Esophagus muscularis mucosa (tissue), 4 donors: ENCODE measurements at regions not wholly inside any gene's neighbourhood (a gene's known extent, or its start where the extent isn't known, plus 50 kb on each side); places are given as distances from the start of the nearest gene placed in this dataset.
A peak's percentile ranks its signal among the peaks of the same experiment; 100 is the strongest.

Source experiments
- DNase-seq: peaks from one replicate; pipeline ENCODE4 v3.0.0-alpha.2; 2017; ENCODE audit errors: extremely low spot score
- H3K27ac ChIP-seq, 4 donors: fragments of 200-600 bp; sonication (generic); replicated peaks in 1 of 4; 1 replicate in 3 of 4; 2 replicates in 1 of 4; pipeline ENCODE4 v1.5.1; 2016 to 2019; ENCODE audit warnings: mild to moderate bottlenecking in 1 of 4
- H3K27me3 ChIP-seq, 4 donors: fragments of 200-600 bp; sonication (generic); one replicate each; pipeline versions ENCODE4 v1.5.1 to v1.6.0; 2016 to 2019
- H3K36me3 ChIP-seq, 4 donors: fragments of 200-600 bp; sonication (generic); one replicate each; pipeline ENCODE4 v1.5.1; 2016 to 2019
- H3K4me1 ChIP-seq, 4 donors: fragments of 200-600 bp; sonication (generic); one replicate each; pipeline ENCODE4 v1.5.1; 2016 to 2019
- H3K4me3 ChIP-seq, 4 donors: fragments of 200-600 bp; sonication (generic); 1 replicate in 2 of 4; 2 replicates in 2 of 4; pipeline ENCODE4 v1.5.1; 2016 to 2019; ENCODE audit warnings: mild to moderate bottlenecking in 4 of 4, moderate library complexity in 1 of 4
- H3K9me3 ChIP-seq, 4 donors: fragments of 200-600 bp; sonication (generic); 1 replicate in 3 of 4; 2 replicates in 1 of 4; pipeline ENCODE4 v1.5.1; 2016 to 2019
- CTCF ChIP-seq, 3 experiments: fragments of 200-600 bp in 2 of 3; fragments of 450-650 bp in 1 of 3; sonication (generic) in 2 of 3; IDR thresholded peaks; one replicate each; pipeline ENCODE4 v1.5.1; 2017 to 2019; ENCODE audit warnings: antibody characterized with exemption in 3 of 3, mild to moderate bottlenecking in 2 of 3, moderate library complexity in 1 of 3
- EP300 ChIP-seq: sonication (generic); formaldehyde crosslinking; IDR thresholded peaks from one replicate; pipeline ENCODE4 v1.6.1; 2017; ENCODE audit warnings: antibody characterized with exemption
- POLR2A ChIP-seq: fragments of 450-650 bp; IDR thresholded peaks from one replicate; pipeline ENCODE4 v1.6.1; 2017; ENCODE audit warnings: antibody characterized with exemption, moderate library complexity, mild to moderate bottlenecking, low read depth
- POLR2AphosphoS5 ChIP-seq, 2 donors: sonication (generic); formaldehyde crosslinking; IDR thresholded peaks; one replicate each; pipeline ENCODE4 v1.6.1; 2017; ENCODE audit warnings: antibody characterized with exemption in 2 of 2
- WGBS: methylation state at CpG from one replicate; pipeline ENCODE4 v1.1.5; 2018; 5-methylcytosine and 5-hydroxymethylcytosine counted together
- intact Hi-C: fragments of 100-400 bp; cut with DNase I; formaldehyde crosslinking; loops from one replicate; pipeline ENCODE4 v1.15.1; 2023

GRCh38 chr3:30129765-30130164, 476.6 kb upstream of the TGFBR2 start:
- intact Hi-C loops = no loop called here

DNA sequence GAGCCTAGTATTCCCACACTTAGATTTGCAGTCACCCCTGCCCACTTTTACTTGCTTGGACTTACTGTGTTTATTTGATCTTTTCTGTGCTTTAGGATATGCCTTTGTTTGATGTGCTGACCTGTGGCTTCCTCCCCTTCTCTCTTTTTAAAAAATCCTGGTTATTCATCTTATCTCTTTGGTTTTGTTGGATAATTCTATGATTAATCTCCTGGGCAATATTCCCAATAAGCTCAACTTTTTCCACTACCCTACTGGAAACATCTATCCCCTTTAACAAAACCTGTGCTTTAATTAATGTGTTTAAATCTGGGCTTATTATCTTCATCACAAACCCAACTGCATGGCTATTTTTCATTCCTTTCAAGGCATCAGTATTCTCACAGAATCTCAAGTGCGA, 476.0 kb upstream of the TGFBR2 start:
- Histone ChIP-seq H3K27ac (no peak overlapping the region), H3K4me3 (no peak overlapping the region), H3K9me3 (no peaks in the 10 kb centered on the region), H3K27me3 (no peaks in the 10 kb centered on the region), H3K4me1 (no peaks in the 10 kb centered on the region), H3K36me3 (no peaks in the 10 kb centered on the region)
- TF ChIP-seq POLR2A (no peak), EP300 (no peak), CTCF (IDR thresholded peaks at IDR 0.05) (no peak), POLR2AphosphoS5 (IDR thresholded peaks at IDR 0.05) (no peak)
- DNase-seq = no peak
- 97% methylated on average over 1 of the region's 1 CpG for WGBS
- intact Hi-C loops = no loop called here

More at GRCh38 chr3:30129765-30130164, 476.6 kb upstream of the TGFBR2 start:
- Histone ChIP-seq H3K36me3 (no peaks in the 10 kb centered on the region), H3K4me1 (no peaks in the 10 kb centered on the region), H3K9me3 (no peaks in the 10 kb centered on the region), H3K27me3 (no peaks in the 10 kb centered on the region), H3K4me3 (no peak overlapping the region), H3K27ac (no peak overlapping the region)
- TF ChIP-seq EP300 (no peak), POLR2AphosphoS5 (IDR thresholded peaks at IDR 0.05) (no peak), POLR2A (no peak), CTCF (IDR thresholded peaks at IDR 0.05) (no peak)
- WGBS = 75% methylated on average over 2 of the region's 2 CpGs
- DNase-seq = no peak

DNA sequence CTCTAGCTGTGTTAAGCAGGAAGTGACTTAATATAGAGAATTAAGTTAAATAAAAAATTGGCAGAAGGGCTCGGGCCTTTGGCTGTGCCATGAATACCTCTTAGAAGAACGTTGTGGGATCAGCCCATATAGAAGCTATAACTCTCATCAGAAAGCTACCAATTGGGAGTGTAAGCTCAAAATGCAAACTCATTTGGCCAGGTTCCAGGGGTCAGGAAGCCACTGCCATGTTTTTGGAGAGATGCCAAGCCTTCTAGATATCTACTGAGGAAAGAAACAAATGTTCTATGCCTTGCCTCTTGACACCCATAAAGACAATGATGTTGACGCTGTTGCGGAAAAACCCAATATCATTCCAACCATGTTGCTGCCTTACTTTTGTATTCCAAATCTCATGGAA, 475.2 kb upstream of the TGFBR2 start:
- H3K27me3 ChIP-seq = no peaks in the 10 kb centered on the region
- no peaks in the 10 kb centered on the region for H3K4me1 ChIP-seq
- no peak overlapping the region for H3K4me3 ChIP-seq
- H3K9me3 ChIP-seq = peaks cover 0 to under 1% (median 0%) of the 10 kb centered on the region in 4 donors
- no peaks in the 10 kb centered on the region for H3K36me3 ChIP-seq
- 84% methylated on average over 4 of the region's 4 CpGs for WGBS
- intact Hi-C loops = no loop called here
- H3K27ac ChIP-seq = no peak overlapping the region
- no peak for DNase-seq
- TF ChIP-seq EP300 (no peak), POLR2A (no peak), CTCF (IDR thresholded peaks at IDR 0.05) (no peak), POLR2AphosphoS5 (IDR thresholded peaks at IDR 0.05) (no peak)

GRCh38 chr3:30135190-30135589, 471.2 kb upstream of the TGFBR2 start:
- Histone ChIP-seq H3K27me3 (no peaks in the 10 kb centered on the region), H3K27ac (no peak overlapping the region), H3K4me3 (no peak overlapping the region), H3K4me1 (no peaks in the 10 kb centered on the region), H3K36me3 (no peaks in the 10 kb centered on the region), H3K9me3 (peaks cover 0 to 7% (median 3%) of the 10 kb centered on the region in 4 donors)
- peak in 1 of 3 experiments; percentile 4 for TF ChIP-seq CTCF (IDR thresholded peaks at IDR 0.05)
- no peak for TF ChIP-seq POLR2AphosphoS5 (IDR thresholded peaks at IDR 0.05)
- DNase-seq = no peak
- 85% methylated on average over 4 of the region's 4 CpGs for WGBS
- intact Hi-C loops = no loop called here

- H3K4me1 ChIP-seq = peaks cover 0 to 4% (median 0%) of the 10 kb centered on the region in 4 donors
- intact Hi-C loops = no loop called here
Observed at GRCh38 chr3:30139283-30139682, 467.1 kb upstream of the TGFBR2 start.

More at GRCh38 chr3:30139283-30139682, 467.1 kb upstream of the TGFBR2 start:
- H3K4me3 ChIP-seq = no peak overlapping the region
- DNase-seq = no peak
- TF ChIP-seq POLR2A = no peak
- no peak for TF ChIP-seq POLR2AphosphoS5 (IDR thresholded peaks at IDR 0.05)
- TF ChIP-seq EP300 = no peak
- TF ChIP-seq CTCF (IDR thresholded peaks at IDR 0.05) = no peak
- H3K9me3 ChIP-seq = peaks cover 0 to 7% (median 3%) of the 10 kb centered on the region in 4 donors
- no peaks in the 10 kb centered on the region for H3K27me3 ChIP-seq
- H3K36me3 ChIP-seq = no peaks in the 10 kb centered on the region
- no peak overlapping the region for H3K27ac ChIP-seq
